ENCODE measurements at regions not wholly inside any gene's neighbourhood (a gene's known extent, or its start where the extent isn't known, plus 50 kb on each side); places are given as distances from the start of the nearest gene placed in this dataset.

- peak; percentile 14 for DNase-seq
Observed at GRCh38 chr12:47610686-47611252, 95.1 kb downstream of the RPAP3 start.

GRCh38 chr12:47609806-47610205 is 96.0 kb downstream of the RPAP3 start:
- no peak for DNase-seq

GRCh38 chr12:47608671-47609070 is 97.2 kb downstream of the RPAP3 start:
- DNase-seq: peak; percentile 75

- DNase-seq: no peak
Observed at GRCh38 chr12:47604221-47604873, 101.5 kb downstream of the RPAP3 start.

GRCh38 chr12:47602949-47603558 is 102.8 kb downstream of the RPAP3 start:
- no peak for DNase-seq

GRCh38 chr12:47602325-47602724 is 103.5 kb downstream of the RPAP3 start:
- no peak for DNase-seq

- DNase-seq: no peak
Observed at GRCh38 chr12:47601071-47601470, 104.8 kb downstream of the RPAP3 start.

- no peak for DNase-seq
Observed at GRCh38 chr12:47591795-47592194, 114.0 kb downstream of the RPAP3 start.

GRCh38 chr12:47591361-47591791 is 114.5 kb downstream of the RPAP3 start:
- no peak for DNase-seq

- peak; percentile 31 for DNase-seq
Observed at GRCh38 chr12:47590771-47591360, 115.0 kb downstream of the RPAP3 start.

GRCh38 chr12:47586952-47587669 is 118.7 kb downstream of the RPAP3 start:
- DNase-seq: no peak

GRCh38 chr12:47585507-47585906 is 120.3 kb downstream of the RPAP3 start:
- no peak for DNase-seq

GRCh38 chr12:47578836-47579235 is 127.0 kb downstream of the RPAP3 start:
- DNase-seq: no peak

- no peak for DNase-seq
Observed at GRCh38 chr12:47577206-47577989, 128.4 kb downstream of the RPAP3 start.

GRCh38 chr12:47576289-47576945 is 129.4 kb downstream of the RPAP3 start:
- no peak for DNase-seq

- DNase-seq: no peak
Observed at GRCh38 chr12:47574252-47575021, 131.4 kb downstream of the RPAP3 start.

- DNase-seq: no peak
Observed at GRCh38 chr12:47573146-47573659, 132.6 kb downstream of the RPAP3 start.

- DNase-seq: no peak
Observed at GRCh38 chr12:47570151-47570550, 135.7 kb downstream of the RPAP3 start.

- DNase-seq: no peak
Observed at GRCh38 chr12:47562201-47562600, 143.6 kb downstream of the RPAP3 start.

GRCh38 chr12:47561746-47562145 is 144.1 kb downstream of the RPAP3 start:
- no peak for DNase-seq

- peak; percentile 58 for DNase-seq
Observed at GRCh38 chr12:47560415-47560814, 145.4 kb downstream of the RPAP3 start.

All from inflammatory macrophage treated with lipopolysaccharide for 4 hours (primary cell).